Panc1 (cell line): ENCODE measurements at regions not wholly inside any gene's neighbourhood (a gene's known extent, or its start where the extent isn't known, plus 50 kb on each side); places are given as distances from the start of the nearest gene placed in this dataset.

Experiments used
- ATAC-seq: fragments of 200-7000 bp; cut with Tn5 transposase; 2 replicates; pipeline ENCODE4 v1.9.1; 2020; ENCODE audit warnings: mild to moderate bottlenecking, moderate library complexity
- BruUV-seq: library from RNA; stranded (reverse); fragments of 400-500 nt; replicated peaks from 2 replicates; lab custom pipeline; 2021; lab: Mats Ljungman, UMichigan
- CTCF ChIA-PET: fragments of 300-600 bp; sonication (Branson Sonifier 250); formaldehyde crosslinking; loops from one replicate; lab custom pipeline; 2022; ENCODE audit warnings: antibody characterized with exemption; lab: Charles Lee
- POLR2A ChIA-PET: fragments of 300-600 bp; sonication (Branson Sonifier 250); formaldehyde crosslinking; loops from one replicate; lab custom pipeline; 2022; ENCODE audit warnings: antibody characterized with exemption; lab: Charles Lee
- DNase-seq: peaks from one replicate; pipeline ENCODE4 v3.0.0-alpha.2; 2010; ENCODE audit warnings: low read depth, low spot score
- H3K27ac ChIP-seq: 2 replicates; pipeline ENCODE4 v1.5.1; 2011; ENCODE audit warnings: mild to moderate bottlenecking, low read length, inconsistent platforms
- H3K27me3 ChIP-seq: fragments of 200-500 bp; sonication (Bioruptor generic); 2 replicates; pipeline ENCODE4 v1.6.0; 2014; ENCODE audit warnings: low read length, inconsistent platforms; ENCODE audit not compliant: control insufficient read depth, insufficient read depth
- H3K36me3 ChIP-seq: fragments of 200-500 bp; sonication (Bioruptor generic); 2 replicates; pipeline ENCODE4 v1.5.1; 2014; ENCODE audit warnings: inconsistent platforms, mild to moderate bottlenecking, low read length, moderate library complexity; ENCODE audit not compliant: control insufficient read depth, insufficient read depth
- H3K4me1 ChIP-seq: 2 replicates; pipeline ENCODE4 v1.5.1; 2011; ENCODE audit warnings: inconsistent platforms, mild to moderate bottlenecking, low read length, moderate library complexity; ENCODE audit not compliant: control insufficient read depth, insufficient read depth
- H3K4me3 ChIP-seq, 2 experiments: 2 replicates each; pipeline ENCODE4 v1.5.1; 2011 to 2012; ENCODE audit warnings: low read depth in 2 of 2, low read length in 2 of 2, mild to moderate bottlenecking in 2 of 2, inconsistent platforms in 1 of 2, moderate library complexity in 1 of 2
- H3K9me3 ChIP-seq: fragments of 200-500 bp; sonication (Bioruptor generic); 2 replicates; pipeline ENCODE4 v1.5.1; 2014; ENCODE audit warnings: low read depth, mild to moderate bottlenecking, inconsistent platforms, low read length, moderate library complexity; ENCODE audit not compliant: control insufficient read depth, insufficient read depth
- CTCF ChIP-seq: fragments of 450-650 bp; IDR thresholded peaks from 2 replicates; pipeline ENCODE4 v1.5.1; 2017; ENCODE audit warnings: mild to moderate bottlenecking
- POLR2AphosphoS5 ChIP-seq: IDR thresholded peaks from 2 replicates; pipeline ENCODE4 v1.6.1; 2012; ENCODE audit warnings: mild to moderate bottlenecking, low read depth, low read length, moderate library complexity
- SIN3A ChIP-seq: IDR thresholded peaks from 2 replicates; pipeline ENCODE4 v1.6.1; 2012; ENCODE audit warnings: low read depth, mild to moderate bottlenecking, low read length, moderate library complexity, borderline replicate concordance; ENCODE audit not compliant: insufficient read depth
- TCF7L2 ChIP-seq: IDR thresholded peaks from 2 replicates; pipeline ENCODE4 v1.6.1; 2011; ENCODE audit warnings: mild to moderate bottlenecking, low read depth, low read length, inconsistent platforms
- in situ Hi-C: cut with HindIII; loops from 2 replicates; pipeline ENCODE4 v1.10.0; 2016; ENCODE audit warnings: low sequenced_read_pairs, low pct_unique_long_range_greater_than_20kb
- intact Hi-C: fragments of 100-400 bp; cut with micrococcal nuclease; formaldehyde crosslinking; loops from one replicate; pipeline ENCODE4 v1.10.0; 2022; ENCODE audit not compliant: unreplicated experiment
- TF ChIP-seq, protein P1 (sequence below), 2 experiments: IDR thresholded peaks; 2 replicates each; pipeline ENCODE4 v1.6.1; 2011 to 2012; ENCODE audit warnings: low read depth in 2 of 2, control low read depth in 1 of 2, low read length in 1 of 2, mild to moderate bottlenecking in 1 of 2, moderate library complexity in 1 of 2; ENCODE audit not compliant: insufficient read depth in 1 of 2

DNA sequence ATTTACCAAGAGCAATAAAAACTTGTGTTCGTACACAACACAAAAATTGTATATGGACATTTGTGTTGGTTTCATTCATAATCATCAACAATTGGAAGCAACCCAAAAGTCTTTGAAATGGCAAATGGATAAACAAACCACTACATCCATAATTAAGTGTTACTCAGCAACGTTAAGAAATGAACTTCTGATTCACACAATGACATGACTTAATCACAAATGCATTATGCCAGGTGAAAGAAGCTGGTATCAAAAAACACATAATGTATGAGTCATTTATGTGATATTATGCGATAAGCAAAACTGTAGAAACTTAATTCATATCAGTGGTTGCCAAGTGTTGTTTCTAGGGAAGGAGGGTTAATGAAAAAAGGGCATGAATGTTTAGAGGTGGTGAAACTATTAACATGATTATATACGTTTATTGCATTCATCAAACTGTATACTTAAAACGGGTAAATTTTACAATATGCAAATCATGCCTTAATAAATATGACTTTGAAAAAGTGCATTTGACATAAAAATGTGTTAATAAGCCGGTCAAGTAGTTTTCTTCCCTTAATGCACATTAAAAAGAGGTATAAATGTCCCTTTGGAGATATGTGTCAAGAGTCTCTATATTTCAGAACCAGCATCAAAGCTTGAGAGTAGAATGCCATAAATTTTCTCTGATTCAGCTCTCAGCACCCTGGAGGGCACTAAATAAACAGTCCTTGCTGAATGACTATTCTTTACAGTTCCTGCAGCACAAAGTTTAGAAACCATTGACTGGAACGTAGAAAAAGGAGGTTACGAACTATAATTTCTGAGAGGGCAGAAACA lies 84.8 kb upstream of the GRM3 start:
- BruUV-seq: no TSS peak
- Histone ChIP-seq H3K9me3 (no peaks in the 10 kb centered on the region), H3K27ac (no peak overlapping the region), H3K27me3 (no peaks in the 10 kb centered on the region), H3K4me1 (no peaks in the 10 kb centered on the region), H3K4me3 (no peak overlapping the region), H3K36me3 (no peaks in the 10 kb centered on the region)
- in situ Hi-C loops (no loop called here), intact Hi-C loops (no loop called here)
- ChIA-PET CTCF (no interaction called here), POLR2A (no interaction called here)
- peak; percentile 42; the same call in 1 of the 2 replicates for ATAC-seq
- peak; percentile 77 for TF ChIP-seq TCF7L2
- no peak for TF ChIP-seq SIN3A
- no peak for DNase-seq

DNA sequence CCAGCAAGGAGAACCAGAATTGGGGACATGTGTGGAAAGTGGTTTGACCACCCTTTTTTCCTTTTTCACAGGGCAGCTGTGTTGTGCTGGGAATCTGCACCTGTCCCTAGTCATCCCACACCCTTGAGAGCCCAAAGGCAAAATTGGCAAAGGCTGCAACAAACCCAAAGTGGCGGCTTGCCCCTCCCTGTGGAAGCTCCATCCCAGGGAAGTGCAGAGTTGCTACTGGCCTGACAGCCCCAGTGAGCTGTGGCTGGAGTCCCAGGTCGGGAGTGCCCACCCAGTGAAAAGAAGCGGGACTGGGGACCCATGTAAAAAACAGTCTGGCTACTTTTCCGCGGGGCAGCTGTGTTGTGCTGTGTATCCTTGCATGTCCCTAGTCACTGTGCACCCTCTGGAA lies 109.1 kb upstream of the GRM3 start:
- ChIA-PET CTCF (no interaction called here), POLR2A (no interaction called here)
- in situ Hi-C loops (no loop called here), intact Hi-C loops (no loop called here)
- Histone ChIP-seq H3K36me3 (no peaks in the 10 kb centered on the region), H3K27me3 (no peaks in the 10 kb centered on the region), H3K4me1 (no peaks in the 10 kb centered on the region), H3K4me3 (no peak overlapping the region), H3K9me3 (no peaks in the 10 kb centered on the region), H3K27ac (no peak overlapping the region)
- BruUV-seq: no TSS peak
- ATAC-seq: no peak
- no peak for DNase-seq
- TF ChIP-seq SIN3A (no peak), TCF7L2 (no peak), POLR2AphosphoS5 (no peak), CTCF (no peak)
- TF ChIP-seq, protein P1, sequence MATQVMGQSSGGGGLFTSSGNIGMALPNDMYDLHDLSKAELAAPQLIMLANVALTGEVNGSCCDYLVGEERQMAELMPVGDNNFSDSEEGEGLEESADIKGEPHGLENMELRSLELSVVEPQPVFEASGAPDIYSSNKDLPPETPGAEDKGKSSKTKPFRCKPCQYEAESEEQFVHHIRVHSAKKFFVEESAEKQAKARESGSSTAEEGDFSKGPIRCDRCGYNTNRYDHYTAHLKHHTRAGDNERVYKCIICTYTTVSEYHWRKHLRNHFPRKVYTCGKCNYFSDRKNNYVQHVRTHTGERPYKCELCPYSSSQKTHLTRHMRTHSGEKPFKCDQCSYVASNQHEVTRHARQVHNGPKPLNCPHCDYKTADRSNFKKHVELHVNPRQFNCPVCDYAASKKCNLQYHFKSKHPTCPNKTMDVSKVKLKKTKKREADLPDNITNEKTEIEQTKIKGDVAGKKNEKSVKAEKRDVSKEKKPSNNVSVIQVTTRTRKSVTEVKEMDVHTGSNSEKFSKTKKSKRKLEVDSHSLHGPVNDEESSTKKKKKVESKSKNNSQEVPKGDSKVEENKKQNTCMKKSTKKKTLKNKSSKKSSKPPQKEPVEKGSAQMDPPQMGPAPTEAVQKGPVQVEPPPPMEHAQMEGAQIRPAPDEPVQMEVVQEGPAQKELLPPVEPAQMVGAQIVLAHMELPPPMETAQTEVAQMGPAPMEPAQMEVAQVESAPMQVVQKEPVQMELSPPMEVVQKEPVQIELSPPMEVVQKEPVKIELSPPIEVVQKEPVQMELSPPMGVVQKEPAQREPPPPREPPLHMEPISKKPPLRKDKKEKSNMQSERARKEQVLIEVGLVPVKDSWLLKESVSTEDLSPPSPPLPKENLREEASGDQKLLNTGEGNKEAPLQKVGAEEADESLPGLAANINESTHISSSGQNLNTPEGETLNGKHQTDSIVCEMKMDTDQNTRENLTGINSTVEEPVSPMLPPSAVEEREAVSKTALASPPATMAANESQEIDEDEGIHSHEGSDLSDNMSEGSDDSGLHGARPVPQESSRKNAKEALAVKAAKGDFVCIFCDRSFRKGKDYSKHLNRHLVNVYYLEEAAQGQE (IDR thresholded peaks at IDR 0.05; ENCODE audit: insufficient read depth in 1 of 2, low read depth in 2 of 2, low read length in 1 of 2): no peak

- CTCF ChIA-PET: no interaction called here
- DNase-seq (no peak), ATAC-seq (no peak)
- no peaks in the 10 kb centered on the region for H3K4me1 ChIP-seq
- POLR2A ChIA-PET: no interaction called here
- H3K27ac ChIP-seq: no peak overlapping the region
- H3K27me3 ChIP-seq: no peaks in the 10 kb centered on the region
- BruUV-seq: no TSS peak
- H3K9me3 ChIP-seq: no peaks in the 10 kb centered on the region; the same call in 1 of the 2 replicates
- no peaks in the 10 kb centered on the region for H3K36me3 ChIP-seq
- in situ Hi-C loops (no loop called here), intact Hi-C loops (no loop called here)
- no peak overlapping the region for H3K4me3 ChIP-seq
- TF ChIP-seq TCF7L2: no peak
- no peak for TF ChIP-seq SIN3A
- no peak for TF ChIP-seq CTCF
- TF ChIP-seq POLR2AphosphoS5: no peak
- TF ChIP-seq, protein P1 (IDR thresholded peaks at IDR 0.05; ENCODE audit: insufficient read depth in 1 of 2, low read depth in 2 of 2, low read length in 1 of 2): no peak
These were observed 139.5 kb upstream of the GRM3 start for GRCh38 chr7:86504229-86504628.
